Right lobe of liver (tissue), 6 donors: ENCODE measurements at regions not wholly inside any gene's neighbourhood (a gene's known extent, or its start where the extent isn't known, plus 50 kb on each side); places are given as distances from the start of the nearest gene placed in this dataset.

Experiments
- ATAC-seq, 4 donors: fragments of 200-7000 bp; cut with Tn5 transposase; one replicate each; pipeline ENCODE4 v1.9.1; 2020; ENCODE audit warnings: mild to moderate bottlenecking in 4 of 4, moderate library complexity in 4 of 4
- DNase-seq, 3 donors: peaks; one replicate each; pipeline ENCODE4 v3.0.0-alpha.2; 2020
- H3K27ac ChIP-seq, 3 donors: fragments of 200-600 bp; one replicate each; pipeline ENCODE4 v1.8.0; 2022
- H3K27me3 ChIP-seq, 2 donors: fragments of 200-600 bp; one replicate each; pipeline ENCODE4 v1.8.0; 2022
- H3K36me3 ChIP-seq, 4 donors: fragments of 200-600 bp; sonication (generic) in 1 of 4; one replicate each; pipeline versions ENCODE4 v1.5.1 to v1.8.0; 2017 to 2022; ENCODE audit warnings: control low read depth in 1 of 4
- H3K4me1 ChIP-seq, 4 donors: fragments of 200-600 bp; sonication (generic) in 1 of 4; one replicate each; pipeline versions ENCODE4 v1.5.1 to v1.8.0; 2017 to 2022; ENCODE audit warnings: control low read depth in 1 of 4
- H3K4me3 ChIP-seq, 3 donors: fragments of 200-600 bp; one replicate each; pipeline ENCODE4 v1.8.0; 2022
- H3K9me3 ChIP-seq, 4 donors: fragments of 200-600 bp; sonication (generic) in 1 of 4; one replicate each; pipeline versions ENCODE4 v1.5.1 to v1.8.0; 2017 to 2022; ENCODE audit warnings: control low read depth in 1 of 4
- POLR2A ChIP-seq: fragments of 450-650 bp; IDR thresholded peaks from one replicate; pipeline ENCODE4 v1.6.1; 2017; ENCODE audit warnings: antibody characterized with exemption, mild to moderate bottlenecking
- WGBS: methylation state at CpG from one replicate; pipeline ENCODE4 v1.1.6; 2018; ENCODE audit warnings: low coverage, low lambda C conversion rate; ENCODE audit not compliant: insufficient coverage; ENCODE audit errors: missing lambda C conversion rate; 5-methylcytosine and 5-hydroxymethylcytosine counted together
- intact Hi-C, 2 donors: fragments of 100-400 bp; cut with DNase I; formaldehyde crosslinking; loops; one replicate each; pipeline versions ENCODE4 v1.11.2 to v1.14.1; 2022
- TF ChIP-seq, protein P1 (sequence below), 4 donors: fragments of 200-600 bp in 3 of 4; fragments of 450-650 bp in 1 of 4; IDR thresholded peaks; one replicate each; pipeline versions ENCODE4 v1.5.1 to v1.8.0; 2016 to 2022; ENCODE audit warnings: antibody characterized with exemption in 4 of 4, mild to moderate bottlenecking in 2 of 4
- donor health status: DM: no; HTN: yes; CAD: no.
- donor health status: DM: no; HTN: no; CAD: no.
- donor health status: DM: no; HTN: no; CAD: no.
- donor health status: DM: no; HTN: yes; CAD: no.
- donor health status: DM: no; HTN: yes; CAD: no.

DNA sequence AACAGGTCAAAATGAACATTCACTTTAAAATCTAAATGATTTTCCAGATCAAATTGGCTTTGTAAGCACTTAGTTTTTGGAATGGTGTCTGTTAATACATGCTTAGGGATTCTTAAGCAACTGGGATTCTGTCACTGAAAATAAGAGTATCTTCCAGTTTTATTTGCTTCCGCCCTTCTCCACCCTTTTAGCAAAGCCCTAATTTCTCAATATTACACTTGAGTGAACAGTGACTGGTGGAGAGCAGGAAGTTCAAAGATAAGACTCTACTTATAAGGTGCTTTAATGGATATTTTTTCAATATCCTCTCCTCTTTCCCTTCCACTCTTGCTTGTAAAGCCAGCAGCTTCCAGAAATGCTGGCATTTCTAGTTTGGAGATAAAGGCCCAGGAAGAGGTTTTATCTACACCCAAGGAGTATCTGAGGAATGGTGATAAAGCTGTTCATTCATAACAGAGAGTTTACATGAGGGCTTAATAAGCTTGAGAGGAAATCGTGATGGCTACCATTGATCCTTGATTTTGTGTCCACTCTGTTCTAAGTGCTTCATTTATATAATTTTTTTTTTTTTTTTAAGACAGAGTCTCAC is 265.9 kb upstream of the PRICKLE1 start:
- intact Hi-C loops = no loop called here
- H3K4me1 ChIP-seq = no peaks in the 10 kb centered on the region
- ATAC-seq (no peak), DNase-seq (no peak)
- TF ChIP-seq, protein P1, sequence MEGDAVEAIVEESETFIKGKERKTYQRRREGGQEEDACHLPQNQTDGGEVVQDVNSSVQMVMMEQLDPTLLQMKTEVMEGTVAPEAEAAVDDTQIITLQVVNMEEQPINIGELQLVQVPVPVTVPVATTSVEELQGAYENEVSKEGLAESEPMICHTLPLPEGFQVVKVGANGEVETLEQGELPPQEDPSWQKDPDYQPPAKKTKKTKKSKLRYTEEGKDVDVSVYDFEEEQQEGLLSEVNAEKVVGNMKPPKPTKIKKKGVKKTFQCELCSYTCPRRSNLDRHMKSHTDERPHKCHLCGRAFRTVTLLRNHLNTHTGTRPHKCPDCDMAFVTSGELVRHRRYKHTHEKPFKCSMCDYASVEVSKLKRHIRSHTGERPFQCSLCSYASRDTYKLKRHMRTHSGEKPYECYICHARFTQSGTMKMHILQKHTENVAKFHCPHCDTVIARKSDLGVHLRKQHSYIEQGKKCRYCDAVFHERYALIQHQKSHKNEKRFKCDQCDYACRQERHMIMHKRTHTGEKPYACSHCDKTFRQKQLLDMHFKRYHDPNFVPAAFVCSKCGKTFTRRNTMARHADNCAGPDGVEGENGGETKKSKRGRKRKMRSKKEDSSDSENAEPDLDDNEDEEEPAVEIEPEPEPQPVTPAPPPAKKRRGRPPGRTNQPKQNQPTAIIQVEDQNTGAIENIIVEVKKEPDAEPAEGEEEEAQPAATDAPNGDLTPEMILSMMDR (IDR thresholded peaks at IDR 0.05) = no peak
- no peak for TF ChIP-seq POLR2A
- 46% methylated on average over 2 of the region's 2 CpGs for WGBS
- H3K9me3 ChIP-seq = no peaks in the 10 kb centered on the region
- no peaks in the 10 kb centered on the region for H3K36me3 ChIP-seq
- H3K27ac ChIP-seq = no peak overlapping the region
- H3K27me3 ChIP-seq = no peaks in the 10 kb centered on the region
- no peak overlapping the region for H3K4me3 ChIP-seq

DNA sequence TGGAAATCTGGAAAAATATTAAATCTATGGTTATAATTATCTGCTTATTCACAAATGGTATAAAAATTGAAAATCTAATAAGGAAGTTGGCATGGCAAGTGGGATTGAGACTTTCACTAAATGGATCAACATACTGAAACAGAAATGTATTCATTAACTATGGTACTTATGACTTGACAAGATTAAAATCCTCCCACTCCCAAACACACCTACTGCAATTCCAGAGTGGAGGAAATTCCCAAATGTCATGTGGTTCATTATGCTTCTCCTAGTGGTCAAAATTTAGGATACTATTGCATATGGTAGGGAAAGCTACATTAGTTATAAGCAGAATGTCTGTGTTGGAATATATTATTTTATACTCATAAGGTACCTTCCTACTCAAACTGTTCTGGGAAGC is 265.3 kb upstream of the PRICKLE1 start:
- no peaks in the 10 kb centered on the region for H3K9me3 ChIP-seq
- intact Hi-C loops = no loop called here
- no peaks in the 10 kb centered on the region for H3K4me1 ChIP-seq
- no peaks in the 10 kb centered on the region for H3K36me3 ChIP-seq
- ATAC-seq (no peak), DNase-seq (no peak)
- H3K4me3 ChIP-seq = no peak overlapping the region
- no peaks in the 10 kb centered on the region for H3K27me3 ChIP-seq
- TF ChIP-seq, protein P1 (IDR thresholded peaks at IDR 0.05) = no peak
- TF ChIP-seq POLR2A = no peak
- H3K27ac ChIP-seq = no peak overlapping the region

- H3K4me3 ChIP-seq = no peak overlapping the region
- intact Hi-C loops = no loop called here
- H3K4me1 ChIP-seq = no peaks in the 10 kb centered on the region
- H3K9me3 ChIP-seq = no peaks in the 10 kb centered on the region
- ATAC-seq (no peak), DNase-seq (no peak)
- WGBS = 65% methylated on average over 2 of the region's 2 CpGs
- H3K36me3 ChIP-seq = no peaks in the 10 kb centered on the region
- H3K27me3 ChIP-seq = no peaks in the 10 kb centered on the region
- TF ChIP-seq, protein P1 (IDR thresholded peaks at IDR 0.05) = no peak
- TF ChIP-seq POLR2A = no peak
- H3K27ac ChIP-seq = no peak overlapping the region
Observed at GRCh38 chr12:42854208-42854607, 264.7 kb upstream of the PRICKLE1 start.

DNA sequence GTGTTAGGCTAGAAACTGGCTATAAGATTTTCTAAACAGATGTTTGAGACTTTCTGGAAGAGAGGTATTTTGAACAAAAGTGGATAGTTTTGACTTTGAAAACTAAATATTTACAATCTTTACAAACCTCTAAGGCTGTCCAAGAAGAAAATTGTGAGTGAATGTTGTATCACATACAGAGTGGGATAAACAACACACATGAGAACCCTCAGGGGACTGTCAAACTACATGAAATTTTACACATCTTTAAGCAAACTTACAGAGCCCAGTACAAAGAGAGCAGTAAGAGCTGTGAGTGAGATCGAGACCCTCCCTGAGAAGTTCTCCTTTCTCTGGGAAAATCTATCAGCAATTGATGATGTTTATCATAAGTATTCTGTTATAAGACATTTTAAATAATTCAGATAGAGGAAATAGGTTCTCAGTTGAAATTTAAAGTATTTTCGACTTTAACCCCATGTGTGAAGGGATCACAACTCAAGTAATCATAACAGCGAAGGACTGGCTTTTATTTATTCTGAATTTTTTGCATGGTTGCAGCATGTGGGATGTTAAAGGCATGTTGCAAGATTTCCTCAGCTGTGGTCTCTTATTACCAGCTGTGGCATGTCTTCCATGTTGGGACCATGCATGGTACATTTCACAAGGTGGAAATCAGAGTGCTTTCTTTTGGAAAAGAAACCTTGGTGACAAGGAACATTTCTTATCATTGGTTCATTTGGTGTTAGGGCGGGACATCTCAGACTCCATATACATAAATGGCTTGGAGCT is 264.0 kb upstream of the PRICKLE1 start:
- intact Hi-C loops = no loop called here
- WGBS = 47% methylated on average over 4 of the region's 4 CpGs
- DNase-seq = no peak

More for the DNA sequence above, 264.0 kb upstream of the PRICKLE1 start:
- H3K27me3 ChIP-seq = no peaks in the 10 kb centered on the region
- no peak for ATAC-seq
- no peaks in the 10 kb centered on the region for H3K9me3 ChIP-seq
- no peaks in the 10 kb centered on the region for H3K36me3 ChIP-seq
- no peak overlapping the region for H3K4me3 ChIP-seq
- TF ChIP-seq POLR2A = no peak
- TF ChIP-seq, protein P1 (IDR thresholded peaks at IDR 0.05) = no peak
- no peaks in the 10 kb centered on the region for H3K4me1 ChIP-seq
- no peak overlapping the region for H3K27ac ChIP-seq
